Stimulated activated CD4-positive, alpha-beta T cell treated with anti-CD3 and anti-CD28 coated beads, Interleukin-4, amount 100 ng/mL, for 48 hours (primary cell): ENCODE measurements at regions not wholly inside any gene's neighbourhood (a gene's known extent, or its start where the extent isn't known, plus 50 kb on each side); places are given as distances from the start of the nearest gene placed in this dataset.
"Not testable (repeated sequence)": the region's sequence is repeated elsewhere in the genome, so short reads cannot be mapped to it uniquely, and the experiment has no call there.

Source experiments
- DNase-seq, 2 donors: peaks; one replicate each; pipeline ENCODE4 v3.0.0-alpha.2; 2020; ENCODE audit warnings: low read depth in 2 of 2

DNA sequence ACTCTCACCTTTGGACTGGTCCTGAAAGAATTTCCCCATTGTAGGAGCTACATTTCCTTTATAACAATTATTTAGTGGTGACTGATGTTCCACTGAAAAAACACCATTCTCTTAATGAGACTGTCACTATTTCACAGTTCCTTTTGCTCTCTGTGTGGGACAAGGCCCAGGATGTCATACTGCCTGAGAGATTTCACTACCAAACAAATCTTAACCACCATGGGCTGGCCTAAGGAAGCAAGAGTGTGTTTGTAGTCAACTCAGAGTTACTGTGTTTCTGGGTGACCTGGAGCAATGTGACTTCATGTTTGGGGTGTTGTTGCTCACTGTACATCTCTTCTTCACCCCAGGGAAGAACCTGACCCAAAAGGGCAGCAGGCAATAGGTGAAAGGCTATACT lies 50.1 kb upstream of the ZNF608 start:
- DNase-seq: no peak

DNA sequence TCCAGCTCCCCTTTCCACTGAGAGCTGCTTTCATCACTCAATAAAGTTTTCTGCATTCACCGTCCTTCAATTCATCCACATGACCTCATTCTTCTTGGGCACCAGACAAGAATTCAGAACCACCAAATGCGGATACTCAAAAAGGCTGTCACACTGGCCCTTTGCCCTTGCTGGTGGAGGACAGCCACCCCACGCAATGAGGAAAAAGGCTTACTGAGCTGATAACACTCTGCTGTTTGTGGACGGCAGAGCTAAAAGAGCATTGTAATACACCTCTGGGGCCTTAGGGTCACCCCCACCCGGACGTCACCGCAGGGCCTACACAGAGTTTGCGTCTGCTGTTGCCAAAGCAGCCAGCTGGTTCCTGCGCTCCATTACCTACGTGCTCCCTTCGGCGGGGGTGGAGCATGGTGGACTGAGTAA lies 51.2 kb upstream of the ZNF608 start:
- DNase-seq: no peak

DNA sequence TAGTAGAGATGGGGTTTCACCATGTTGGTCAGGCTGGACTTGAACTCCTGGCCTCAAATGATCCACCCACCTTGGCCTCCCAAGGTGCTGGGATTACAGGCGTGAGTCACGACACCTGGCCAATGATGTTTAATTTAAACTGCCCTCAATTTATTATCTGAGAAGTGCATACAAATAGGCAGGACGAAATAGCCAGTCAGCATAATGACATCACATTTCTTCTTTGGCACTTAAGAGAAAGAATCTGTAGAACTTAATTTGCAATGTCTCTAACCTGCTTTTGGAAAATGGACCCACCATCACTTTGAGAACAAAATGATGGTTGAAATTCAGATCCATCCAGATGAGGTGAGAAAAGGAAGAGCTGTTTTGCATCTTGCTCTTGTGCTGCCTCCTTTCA lies 52.5 kb upstream of the ZNF608 start:
- no peak for DNase-seq

DNA sequence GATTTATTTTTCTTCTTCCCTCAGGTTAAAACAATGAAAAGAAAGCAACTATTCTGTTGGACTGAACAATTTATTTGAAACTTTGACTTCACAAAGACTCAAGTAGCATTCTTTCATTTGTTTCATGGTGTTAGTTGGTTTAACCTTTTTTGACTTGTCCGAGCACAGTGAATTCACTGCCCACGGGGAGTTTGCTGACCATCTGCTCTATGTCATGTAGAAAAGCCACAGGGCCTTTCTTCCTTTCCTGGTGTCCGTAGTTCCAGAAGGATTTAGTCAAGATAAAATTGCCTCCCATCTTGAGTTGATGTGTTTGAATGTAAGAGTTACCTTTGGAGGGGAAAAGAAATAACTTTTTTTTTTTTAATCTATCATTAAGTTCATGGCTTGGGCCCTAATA lies 55.1 kb upstream of the ZNF608 start:
- no peak for DNase-seq

DNA sequence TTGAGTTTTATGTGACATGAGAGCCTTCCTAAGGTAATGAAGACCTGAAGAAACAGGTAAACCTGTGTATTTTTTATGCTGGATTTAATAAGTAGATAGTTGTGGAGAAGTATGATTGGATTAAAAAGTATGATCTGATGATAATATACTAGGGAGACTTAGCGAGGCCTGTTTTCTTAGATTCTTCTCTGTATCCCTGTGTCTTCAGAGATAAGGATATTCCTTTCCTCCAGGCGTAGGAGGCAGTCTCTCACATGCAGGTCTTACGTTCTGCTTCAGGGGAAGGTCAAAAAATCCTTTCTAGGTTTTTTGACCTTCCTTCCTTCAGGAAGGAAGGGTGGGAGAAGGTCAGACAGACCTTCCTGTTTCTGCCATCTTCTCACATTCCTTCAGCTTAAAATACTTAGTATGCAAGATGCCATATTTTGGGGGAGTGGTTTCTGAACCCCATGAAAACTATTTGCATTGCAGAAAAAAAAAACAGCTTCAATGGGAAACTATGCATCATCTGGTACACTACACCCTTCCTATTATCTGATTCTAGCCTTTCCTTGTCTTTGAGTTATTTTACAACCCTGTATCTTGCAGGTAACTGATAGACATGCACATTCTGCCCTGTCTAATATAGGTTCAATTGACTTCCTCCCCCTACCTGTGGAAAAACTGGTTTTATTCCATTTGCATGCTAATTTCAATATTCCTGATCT lies 57.3 kb upstream of the ZNF608 start:
- no peak for DNase-seq

DNA sequence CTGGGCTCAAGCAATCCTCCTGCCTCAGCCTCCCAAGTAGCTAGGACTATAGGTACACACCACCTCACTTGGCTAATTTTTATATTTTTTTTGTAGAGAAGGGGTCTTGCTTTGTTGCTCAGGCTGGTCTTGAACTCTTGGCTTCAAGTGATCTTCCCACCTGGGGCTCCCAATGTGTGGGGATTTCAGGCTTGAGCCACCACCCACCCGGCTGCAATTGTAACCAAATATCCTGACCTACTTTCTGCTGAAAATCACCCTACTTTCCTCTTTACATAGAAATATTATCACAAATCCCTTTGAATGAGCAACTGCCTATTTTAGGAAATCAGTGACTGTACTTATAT lies 59.6 kb upstream of the ZNF608 start:
- DNase-seq: no peak

DNA sequence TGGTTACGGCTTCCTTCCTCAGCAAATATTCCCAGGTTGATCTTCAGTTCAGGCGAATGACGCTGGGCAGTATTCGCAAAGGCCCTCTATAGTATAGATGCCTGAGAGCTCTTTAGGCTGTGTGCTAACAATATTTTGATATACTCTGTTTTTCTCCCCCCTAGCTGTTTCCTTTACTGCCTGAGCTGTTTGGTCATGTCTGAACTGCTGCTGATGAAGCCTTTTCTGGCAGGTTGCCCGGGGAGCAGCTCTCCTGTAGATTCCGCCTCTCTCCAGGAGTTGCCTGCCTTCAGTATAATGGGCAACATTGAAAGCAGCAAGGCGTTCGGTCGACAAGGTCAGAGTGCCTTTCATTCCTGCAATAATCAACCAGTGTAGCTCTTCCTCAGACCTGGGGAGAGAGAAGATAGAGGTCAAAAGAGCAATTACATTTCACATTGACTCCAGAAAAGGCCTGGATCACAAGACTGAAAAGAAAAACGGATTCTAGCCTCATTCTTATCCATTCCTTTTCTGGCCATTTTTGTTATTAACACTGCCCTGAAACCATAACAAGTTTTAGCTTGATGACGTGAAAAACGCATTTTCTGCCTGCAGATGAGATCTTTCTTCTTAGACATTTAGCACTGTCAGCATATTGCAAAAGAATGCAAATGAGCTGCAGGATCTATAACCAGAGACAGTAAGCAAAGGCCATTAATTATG lies 60.1 kb upstream of the ZNF608 start:
- no peak for DNase-seq

DNA sequence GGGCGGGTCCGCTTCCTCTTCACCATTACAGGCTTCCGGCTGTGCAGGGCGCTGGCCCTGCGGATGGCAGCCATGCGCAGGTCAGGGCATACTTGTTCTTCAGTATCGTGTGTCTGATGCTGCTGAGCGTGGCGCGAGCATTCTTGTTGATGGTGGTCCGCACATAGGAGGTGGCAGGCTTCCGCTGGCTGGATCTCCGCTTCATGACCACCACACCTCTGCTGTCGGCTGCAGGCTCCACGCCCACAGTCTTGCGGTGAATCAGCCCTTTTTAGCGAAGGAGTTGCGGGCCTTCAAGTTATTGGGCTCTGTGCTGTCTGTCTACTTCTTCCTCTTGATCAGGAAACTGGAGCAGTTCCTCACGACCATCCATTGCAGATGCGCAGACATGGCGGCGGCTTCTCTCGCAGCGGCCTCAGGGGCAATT lies 62.4 kb upstream of the ZNF608 start:
- DNase-seq: no peak

DNA sequence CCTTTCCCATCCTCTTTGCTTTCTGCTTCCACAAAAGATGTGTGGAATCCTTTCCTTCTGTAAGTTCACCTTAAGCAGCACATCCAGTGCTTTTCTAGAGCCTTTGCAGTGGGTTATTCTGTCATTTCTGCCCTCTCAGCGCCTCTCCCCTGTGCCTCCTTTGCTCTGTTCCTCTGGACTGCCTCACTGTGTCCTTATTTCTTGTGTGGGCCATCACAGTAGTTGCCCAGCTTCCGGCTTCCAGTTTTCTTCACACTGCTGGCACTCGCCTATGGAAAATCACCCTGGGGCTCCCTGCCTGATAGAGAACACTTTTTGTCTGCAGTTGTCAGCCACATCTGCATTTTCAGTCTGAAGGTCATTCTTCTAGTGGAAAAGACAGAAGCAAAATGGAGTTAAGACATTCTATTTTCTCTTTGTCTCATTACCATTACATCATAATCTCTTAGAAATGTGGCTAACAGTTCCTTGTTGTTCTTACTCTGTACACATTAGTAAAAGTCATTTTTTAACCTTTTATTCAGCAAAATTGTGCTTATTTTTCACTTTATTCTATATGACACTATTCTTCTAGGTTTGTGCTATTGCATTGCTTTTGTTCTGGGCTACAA lies 64.1 kb upstream of the ZNF608 start:
- DNase-seq: no peak

DNA sequence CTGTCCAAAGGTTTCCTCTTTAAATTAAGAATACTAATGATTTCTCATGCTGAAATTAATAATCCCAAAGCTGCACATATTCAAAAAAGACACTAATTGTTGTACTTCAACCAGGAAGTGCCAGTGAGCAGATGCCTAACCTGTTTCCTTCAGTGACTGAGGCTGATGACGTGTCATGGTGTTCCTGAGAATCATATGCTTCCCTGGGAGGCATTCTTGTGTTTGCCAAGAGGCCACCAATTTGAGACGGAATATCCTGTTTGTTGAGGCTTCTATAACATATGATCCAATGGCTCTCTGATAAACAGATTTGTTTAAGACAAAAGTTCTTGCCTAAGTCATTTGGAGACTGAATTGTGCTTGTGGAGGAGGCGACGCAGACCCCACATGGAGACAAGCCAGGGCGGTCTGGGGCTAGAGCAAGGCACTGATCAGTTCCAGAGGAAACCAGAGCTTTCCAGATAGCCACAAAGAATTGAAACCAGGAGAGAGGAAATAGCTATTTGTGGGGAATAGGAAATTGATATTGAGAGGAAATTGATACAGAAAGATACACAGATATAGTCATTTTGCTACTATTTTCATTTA lies 66.4 kb upstream of the ZNF608 start:
- DNase-seq: no peak

DNA sequence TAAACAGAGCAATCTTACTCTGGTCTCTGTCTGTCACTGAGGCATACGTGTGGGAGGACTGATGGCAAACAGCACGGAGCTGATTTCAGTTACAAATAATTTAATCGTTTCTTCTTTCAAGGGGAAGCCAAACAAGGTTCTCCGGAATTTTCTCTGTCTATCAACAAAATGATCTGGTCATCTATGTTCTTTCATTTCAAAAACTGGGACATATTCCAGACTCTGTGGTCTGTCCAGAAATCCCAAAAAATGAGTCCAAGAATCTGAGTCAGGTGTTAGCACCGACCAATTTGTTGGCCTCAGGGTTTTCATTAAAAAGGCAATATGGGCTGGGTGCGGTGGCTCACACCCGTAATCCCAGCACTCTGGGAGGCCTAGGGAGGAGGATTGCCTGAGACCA lies 69.9 kb upstream of the ZNF608 start:
- DNase-seq: no peak

DNA sequence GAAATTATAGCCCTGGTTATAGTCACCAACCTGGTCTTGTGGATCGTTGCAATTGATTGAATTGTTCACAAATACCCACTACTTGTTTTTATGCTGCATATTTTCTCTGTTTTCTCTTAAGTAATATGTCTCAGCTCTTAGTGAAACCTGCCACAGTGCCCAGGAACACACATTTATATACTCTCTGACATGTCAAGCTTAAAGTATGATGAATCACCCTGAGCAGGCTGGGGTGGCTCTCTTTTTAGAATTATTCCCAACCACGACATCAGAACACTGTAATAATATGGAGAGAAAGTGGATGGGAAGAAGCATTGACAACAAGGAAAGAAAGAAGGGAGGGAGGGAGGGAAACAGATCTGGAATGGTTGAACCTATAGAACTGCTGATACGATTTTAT lies 72.8 kb upstream of the ZNF608 start:
- no peak for DNase-seq

DNA sequence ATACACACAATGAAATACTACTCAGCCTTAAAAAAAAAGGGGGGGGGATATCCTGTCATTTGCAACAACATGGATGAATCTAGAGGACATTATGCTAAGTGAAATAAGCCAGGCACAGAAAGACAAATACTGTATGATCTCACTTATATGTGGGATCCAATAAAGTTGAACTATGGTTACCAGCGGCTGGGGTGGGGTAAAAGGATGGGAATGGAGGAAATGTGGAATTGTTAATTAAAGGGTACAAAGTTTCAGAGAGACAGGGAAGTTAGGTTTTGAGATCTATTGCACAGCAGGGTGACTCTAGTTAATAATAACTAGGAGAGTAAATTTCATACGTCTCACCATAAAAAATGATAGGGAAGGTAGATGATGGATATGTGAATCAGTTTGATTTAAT lies 76.2 kb upstream of the ZNF608 start:
- no peak for DNase-seq

DNA sequence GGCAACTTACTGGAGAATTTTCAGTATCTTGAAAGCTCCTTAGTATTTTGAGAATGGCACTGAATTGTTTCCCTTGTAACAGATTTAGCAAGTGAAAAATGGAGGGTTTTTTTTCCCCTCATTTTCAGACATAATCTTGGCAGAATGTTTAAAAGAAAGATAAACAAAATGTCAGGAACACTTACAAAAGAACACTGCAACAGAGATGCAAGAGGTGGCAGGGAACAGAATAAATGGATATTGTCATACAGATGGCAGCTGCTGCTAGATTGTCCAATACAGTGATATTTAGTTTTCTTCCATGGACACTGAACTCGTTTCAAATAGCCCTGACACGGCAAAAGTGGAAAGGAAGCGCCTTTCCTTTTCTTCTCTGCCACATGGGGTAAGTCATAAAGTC lies 76.9 kb upstream of the ZNF608 start:
- no peak for DNase-seq

DNA sequence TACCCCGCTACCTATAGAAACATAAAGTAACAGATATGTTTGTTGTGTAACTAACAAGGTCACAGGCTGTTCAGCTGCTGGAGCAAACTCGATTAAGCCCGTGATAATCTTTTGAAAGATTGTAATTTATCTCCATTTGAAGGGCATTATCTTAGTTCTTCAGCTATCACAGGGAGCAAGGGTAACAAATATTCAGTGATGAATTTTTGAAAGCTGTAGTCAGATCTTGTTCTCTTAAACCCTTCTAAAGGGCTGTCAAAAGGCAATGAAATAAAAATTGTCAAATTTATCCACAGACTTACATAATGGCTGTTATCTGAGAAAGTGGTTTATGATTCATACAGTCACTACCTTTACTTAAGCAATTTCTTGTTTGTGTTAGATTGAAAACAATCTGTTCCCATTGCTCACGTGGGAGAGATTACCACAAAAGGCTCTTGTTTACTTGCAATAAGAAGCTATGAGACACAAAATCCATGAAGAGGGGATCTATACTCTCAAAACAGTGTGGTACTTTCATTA lies 78.3 kb upstream of the ZNF608 start:
- DNase-seq: no peak

DNA sequence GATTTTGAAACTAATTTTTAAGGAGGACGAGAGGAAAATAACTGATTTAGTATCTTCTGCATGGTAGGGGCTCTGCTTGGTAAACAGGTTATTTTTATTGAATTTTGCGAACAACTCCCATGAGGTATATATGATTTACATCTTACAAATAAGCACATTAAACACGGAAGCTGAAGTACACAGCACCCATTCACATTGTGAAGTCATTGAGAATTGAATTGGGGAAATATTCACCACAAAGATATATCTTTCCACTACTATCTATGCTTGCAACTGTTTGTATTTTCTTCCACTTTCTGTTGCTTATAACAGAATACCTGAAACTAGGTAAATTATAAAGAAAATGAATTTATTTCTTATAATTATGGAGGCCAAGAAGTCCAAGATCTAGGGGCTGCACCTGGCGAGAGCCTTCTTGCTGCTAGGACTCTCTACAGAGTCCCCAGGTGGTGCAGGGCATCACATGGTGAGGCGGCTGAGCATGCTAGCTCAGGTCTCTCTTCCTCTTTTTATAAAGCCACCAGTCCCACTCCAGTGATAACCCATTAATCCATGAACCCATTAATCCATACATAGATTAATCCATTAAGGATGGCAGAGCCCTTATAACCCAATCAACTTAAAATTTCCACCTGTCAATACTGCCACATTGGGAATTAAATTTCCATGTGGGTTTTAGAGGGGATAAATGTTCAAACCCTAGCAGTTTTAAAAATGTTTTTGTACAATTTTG lies 79.0 kb upstream of the ZNF608 start:
- DNase-seq: no peak

DNA sequence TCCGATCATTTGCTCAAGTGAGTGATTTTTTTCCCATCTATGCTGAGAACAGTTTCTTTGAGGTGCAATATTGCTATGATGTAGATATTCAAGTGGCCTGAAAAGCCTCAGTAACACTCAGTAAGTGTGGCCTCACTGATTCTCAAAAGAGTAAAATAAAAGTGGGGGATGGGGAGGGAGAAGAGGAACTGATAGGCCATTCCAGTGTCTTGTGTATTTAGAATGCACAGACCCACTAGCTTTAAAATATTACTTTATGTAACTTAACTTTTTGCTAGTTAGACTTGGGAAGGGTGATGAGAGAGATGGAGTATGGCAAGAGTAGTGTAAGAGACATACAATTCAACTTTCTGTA lies 79.5 kb upstream of the ZNF608 start:
- no peak for DNase-seq

DNA sequence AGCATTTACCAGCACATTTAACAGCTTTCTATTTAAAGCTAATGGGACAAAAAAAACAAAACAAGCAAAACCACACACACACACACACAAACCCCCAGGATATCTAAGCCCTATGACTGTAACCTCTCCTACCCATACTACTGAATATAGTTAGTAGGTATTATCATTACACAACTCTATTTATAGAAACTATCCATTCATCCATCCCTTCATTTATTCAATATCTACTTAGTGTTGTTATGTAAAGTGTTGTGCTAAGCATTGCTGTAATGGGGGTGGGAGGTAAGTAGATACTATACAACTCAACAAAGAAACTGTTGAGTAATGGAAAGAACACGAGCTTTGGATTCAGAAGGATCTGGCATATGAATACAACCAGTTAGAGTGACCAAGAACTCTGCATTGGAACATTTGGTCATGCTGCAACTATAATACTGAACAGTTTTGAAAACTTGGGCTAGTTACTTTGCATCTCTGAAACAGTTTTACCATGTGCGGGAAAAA lies 82.3 kb upstream of the ZNF608 start:
- DNase-seq: no peak

DNA sequence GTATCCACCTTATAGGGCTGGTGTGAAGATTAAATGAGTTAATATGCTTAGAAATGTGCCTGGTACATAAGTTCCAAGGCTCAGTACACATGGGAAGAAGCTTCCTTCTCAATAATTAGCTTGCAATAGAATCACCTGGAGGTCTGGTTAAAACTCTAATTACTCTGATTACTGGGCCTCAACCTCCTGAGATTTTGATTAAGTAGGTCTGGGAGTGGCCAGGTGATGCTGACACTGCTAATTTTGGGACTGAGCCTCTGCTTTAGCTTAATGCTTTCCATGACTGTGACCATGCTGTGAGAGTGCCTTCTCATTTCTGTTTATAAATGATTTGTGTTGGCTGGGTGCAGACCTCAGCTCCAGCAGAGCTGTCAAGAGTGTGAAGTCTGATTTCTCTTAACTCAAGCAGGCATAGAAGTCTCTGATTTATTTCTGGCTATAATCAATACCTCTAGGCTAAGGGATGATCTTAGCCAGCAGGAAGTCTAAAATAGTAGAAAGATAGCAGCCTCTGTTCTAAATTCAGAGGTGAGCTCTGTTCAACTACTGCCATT lies 85.3 kb upstream of the ZNF608 start:
- no peak for DNase-seq

DNA sequence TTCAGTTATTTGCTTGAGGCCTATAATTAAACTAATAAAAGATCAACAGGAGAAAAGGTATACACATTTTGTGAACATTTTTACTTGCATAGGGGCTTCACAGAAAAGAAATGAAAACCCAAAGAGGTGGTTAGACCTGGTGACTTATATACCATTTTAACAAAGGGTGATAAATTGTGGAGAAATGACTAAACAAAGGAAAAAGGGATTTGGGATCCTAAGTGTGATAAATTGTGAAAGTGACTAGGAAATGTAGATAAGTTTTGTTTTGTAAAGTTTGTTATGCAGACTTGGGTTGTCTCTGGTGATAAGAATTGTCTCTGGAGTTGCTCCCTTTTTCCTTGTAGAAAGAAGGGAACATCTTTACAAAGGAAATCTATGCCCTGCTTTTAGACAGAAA lies 86.1 kb upstream of the ZNF608 start:
- DNase-seq: no peak

DNA sequence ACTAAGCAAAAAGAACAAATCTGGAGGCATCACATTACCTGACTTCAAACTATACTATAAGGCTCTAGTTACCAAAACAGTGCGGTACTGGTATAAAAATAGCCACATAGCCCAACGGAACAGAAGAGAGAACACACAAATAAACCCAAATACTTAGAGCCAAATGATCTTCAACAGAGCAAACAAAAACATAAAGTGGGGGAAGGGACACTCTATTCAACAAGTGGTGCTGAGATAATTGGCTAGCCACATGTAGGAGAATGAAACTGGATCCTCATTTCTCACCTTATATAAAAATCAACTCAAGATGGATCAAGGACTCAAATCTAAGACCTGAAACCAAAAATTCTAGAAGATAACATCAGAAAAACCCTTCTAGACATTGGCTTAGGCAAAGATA lies 89.9 kb upstream of the ZNF608 start:
- DNase-seq: not testable (repeated sequence)
